ENCODE measurements at regions not wholly inside any gene's neighbourhood (a gene's known extent, or its start where the extent isn't known, plus 50 kb on each side); places are given as distances from the start of the nearest gene placed in this dataset.

- TF ChIP-seq, protein P1, sequence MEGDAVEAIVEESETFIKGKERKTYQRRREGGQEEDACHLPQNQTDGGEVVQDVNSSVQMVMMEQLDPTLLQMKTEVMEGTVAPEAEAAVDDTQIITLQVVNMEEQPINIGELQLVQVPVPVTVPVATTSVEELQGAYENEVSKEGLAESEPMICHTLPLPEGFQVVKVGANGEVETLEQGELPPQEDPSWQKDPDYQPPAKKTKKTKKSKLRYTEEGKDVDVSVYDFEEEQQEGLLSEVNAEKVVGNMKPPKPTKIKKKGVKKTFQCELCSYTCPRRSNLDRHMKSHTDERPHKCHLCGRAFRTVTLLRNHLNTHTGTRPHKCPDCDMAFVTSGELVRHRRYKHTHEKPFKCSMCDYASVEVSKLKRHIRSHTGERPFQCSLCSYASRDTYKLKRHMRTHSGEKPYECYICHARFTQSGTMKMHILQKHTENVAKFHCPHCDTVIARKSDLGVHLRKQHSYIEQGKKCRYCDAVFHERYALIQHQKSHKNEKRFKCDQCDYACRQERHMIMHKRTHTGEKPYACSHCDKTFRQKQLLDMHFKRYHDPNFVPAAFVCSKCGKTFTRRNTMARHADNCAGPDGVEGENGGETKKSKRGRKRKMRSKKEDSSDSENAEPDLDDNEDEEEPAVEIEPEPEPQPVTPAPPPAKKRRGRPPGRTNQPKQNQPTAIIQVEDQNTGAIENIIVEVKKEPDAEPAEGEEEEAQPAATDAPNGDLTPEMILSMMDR (IDR thresholded peaks at IDR 0.05) = no peak
- no peak for TF ChIP-seq POLR2A (IDR thresholded peaks at IDR 0.05)
Measured at GRCh38 chr10:128494665-128495064, 368.4 kb upstream of the MKI67 start.
